SK-N-SH (cell line): ENCODE measurements at regions not wholly inside any gene's neighbourhood (a gene's known extent, or its start where the extent isn't known, plus 50 kb on each side); places are given as distances from the start of the nearest gene placed in this dataset.

ENCODE experiments used
- CTCF ChIA-PET: fragments of 300-600, 350-600 bp; formaldehyde crosslinking; extraction: SDS; loops from one replicate; lab custom pipeline; 2021; lab: Yijun Ruan, JAX
- POLR2A ChIA-PET: fragments of 350-600 bp; sonication (Branson Sonifier 250); formaldehyde crosslinking; extraction: SDS; loops from one replicate; lab custom pipeline; 2020; ENCODE audit warnings: antibody characterized with exemption, inconsistent platforms; lab: Yijun Ruan, JAX
- DNase-seq: peaks from one replicate; pipeline ENCODE4 v3.0.0; 2012
- H2AFZ ChIP-seq: fragments of 200-600 bp; sonication (generic); 2 replicates; pipeline ENCODE4 v1.8.1; 2016; ENCODE audit warnings: antibody characterized with exemption, mild to moderate bottlenecking, low read depth
- H3F3A ChIP-seq: fragments of 200-600 bp; sonication (generic); replicated peaks from 2 replicates; pipeline ENCODE3; 2016; ENCODE audit warnings: antibody characterized with exemption, mild to moderate bottlenecking; ENCODE audit not compliant: insufficient read depth
- H3K27ac ChIP-seq, 2 experiments: fragments of 200-500 bp in 1 of 2; fragments of 200-600 bp in 1 of 2; sonication (Bioruptor generic) in 1 of 2; sonication (generic), shearing (Covaris generic) in 1 of 2; 2 replicates each; pipeline versions ENCODE4 v1.5.1 to v1.6.1; 2014 to 2016; ENCODE audit warnings: low read depth in 2 of 2, inconsistent platforms in 1 of 2, low read length in 1 of 2, mild to moderate bottlenecking in 1 of 2, mixed read lengths in 1 of 2
- H3K27me3 ChIP-seq: fragments of 200-600 bp; sonication (generic), shearing (Covaris generic); 2 replicates; pipeline ENCODE4 v1.6.1; 2016; ENCODE audit warnings: mixed run types; ENCODE audit not compliant: insufficient read depth
- H3K36me3 ChIP-seq, 2 experiments: fragments of 200-500 bp in 1 of 2; fragments of 200-600 bp in 1 of 2; sonication (Bioruptor generic) in 1 of 2; sonication (generic) in 1 of 2; replicated peaks in 1 of 2; 2 replicates each; pipeline versions ENCODE3 to v1.5.1; 2014 to 2016; ENCODE audit warnings: low read length in 1 of 2, mild to moderate bottlenecking in 1 of 2; ENCODE audit not compliant: insufficient read depth in 2 of 2, control insufficient read depth in 1 of 2
- H3K4me1 ChIP-seq, 2 experiments: fragments of 200-500 bp in 1 of 2; fragments of 200-600 bp in 1 of 2; sonication (Bioruptor generic) in 1 of 2; sonication (generic), shearing (Covaris generic) in 1 of 2; 2 replicates each; pipeline versions ENCODE4 v1.5.1 to v1.6.1; 2014 to 2016; ENCODE audit warnings: low read depth in 1 of 2, low read length in 1 of 2, mixed run types in 1 of 2; ENCODE audit not compliant: insufficient read depth in 2 of 2, control insufficient read depth in 1 of 2
- H3K4me2 ChIP-seq: fragments of 200-600 bp; sonication (generic), shearing (Covaris generic); 2 replicates; pipeline ENCODE4 v1.6.1; 2017; ENCODE audit warnings: mixed run types
- H3K4me3 ChIP-seq, 2 experiments: fragments of 200-500 bp in 1 of 2; fragments of 200-600 bp in 1 of 2; sonication (Bioruptor generic) in 1 of 2; sonication (generic), shearing (Covaris generic) in 1 of 2; 2 replicates each; pipeline versions ENCODE4 v1.5.1 to v1.8.1; 2014 to 2016; ENCODE audit warnings: low read depth in 2 of 2, inconsistent platforms in 1 of 2, low read length in 1 of 2, mild to moderate bottlenecking in 1 of 2, mixed read lengths in 1 of 2, moderate library complexity in 1 of 2
- H3K79me2 ChIP-seq: fragments of 200-600 bp; sonication (generic); 2 replicates; pipeline ENCODE4 v1.8.1; 2017; ENCODE audit warnings: mild to moderate bottlenecking; ENCODE audit not compliant: insufficient read depth
- H3K9ac ChIP-seq: fragments of 200-600 bp; sonication (generic); 2 replicates; pipeline ENCODE4 v1.6.1; 2017; ENCODE audit warnings: mixed run types
- H3K9me2 ChIP-seq: fragments of 200-600 bp; sonication (generic); 2 replicates; pipeline ENCODE4 v1.6.1; 2017; ENCODE audit warnings: mixed run types
- H3K9me3 ChIP-seq: fragments of 200-600 bp; sonication (generic); 2 replicates; pipeline ENCODE4 v1.6.1; 2017; ENCODE audit warnings: mixed run types, mild to moderate bottlenecking, moderate library complexity
- H4K20me1 ChIP-seq: fragments of 200-600 bp; sonication (generic); 2 replicates; pipeline ENCODE4 v1.6.1; 2017; ENCODE audit warnings: mild to moderate bottlenecking, mixed run types; ENCODE audit not compliant: insufficient read depth
- CHD2 ChIP-seq: fragments of 150-350 bp; IDR thresholded peaks from 2 replicates; pipeline ENCODE4 v1.6.1; 2018; ENCODE audit warnings: low read length; ENCODE audit not compliant: partially characterized antibody
- EP300 ChIP-seq, 2 experiments: IDR thresholded peaks; 2 replicates each; pipeline versions ENCODE4 v1.4.0 to v1.6.1; 2012; ENCODE audit warnings: borderline replicate concordance in 1 of 2, low read depth in 1 of 2, low read length in 1 of 2
- FOXJ3 ChIP-seq: sonication (generic); formaldehyde crosslinking; IDR thresholded peaks from 2 replicates; pipeline ENCODE4 v1.5.1; 2020; ENCODE audit warnings: mild to moderate bottlenecking, missing genetic modification reagents
- GABPA ChIP-seq: IDR thresholded peaks from 2 replicates; pipeline ENCODE4 v1.4.0; 2012; ENCODE audit warnings: low read depth, mild to moderate bottlenecking
- GATA2 ChIP-seq: sonication (generic); formaldehyde crosslinking; IDR thresholded peaks from 2 replicates; pipeline ENCODE4 v1.5.0; 2020; ENCODE audit warnings: mild to moderate bottlenecking, missing genetic modification reagents
- JUND ChIP-seq: IDR thresholded peaks from 2 replicates; pipeline ENCODE4 v1.4.0; 2012
- MEF2A ChIP-seq: IDR thresholded peaks from 2 replicates; pipeline ENCODE4 v1.4.0; 2012; ENCODE audit warnings: low read depth, borderline replicate concordance
- MXI1 ChIP-seq: IDR thresholded peaks from 2 replicates; pipeline ENCODE4 v1.6.1; 2012; ENCODE audit warnings: mild to moderate bottlenecking, low read depth, low read length, improper control_type of control experiment
- NRF1 ChIP-seq: IDR thresholded peaks from 2 replicates; pipeline ENCODE4 v1.6.1; 2012; ENCODE audit warnings: low read depth, mild to moderate bottlenecking, low read length
- RCOR1 ChIP-seq: fragments of 150-350 bp; IDR thresholded peaks from 2 replicates; pipeline ENCODE4 v1.6.1; 2017; ENCODE audit warnings: antibody characterized with exemption, low read length
- SIN3A ChIP-seq: IDR thresholded peaks from 2 replicates; pipeline ENCODE4 v1.6.1; 2012; ENCODE audit warnings: low read depth, mild to moderate bottlenecking, low read length, moderate library complexity, borderline replicate concordance
- SMC3 ChIP-seq: IDR thresholded peaks from 2 replicates; pipeline ENCODE4 v1.6.1; 2012; ENCODE audit warnings: low read depth, low read length, improper control_type of control experiment
- TCF12 ChIP-seq: IDR thresholded peaks from 2 replicates; pipeline ENCODE4 v1.4.0; 2012
- YY1 ChIP-seq: IDR thresholded peaks from 2 replicates; pipeline ENCODE4 v1.4.0; 2012; ENCODE audit warnings: low read depth, mild to moderate bottlenecking
- WGBS: methylation state at CpG from one replicate; pipeline ENCODE4 v1.1.6; 2017; ENCODE audit warnings: low lambda C conversion rate; 5-methylcytosine and 5-hydroxymethylcytosine counted together
- TF ChIP-seq, protein P1 (sequence below): IDR thresholded peaks from 2 replicates; pipeline ENCODE4 v1.6.1; 2012; ENCODE audit warnings: mild to moderate bottlenecking, low read depth, low read length, moderate library complexity
- TF ChIP-seq, protein P2 (sequence below): IDR thresholded peaks from 2 replicates; pipeline ENCODE4 v1.4.0; 2012; ENCODE audit warnings: low read depth, borderline replicate concordance
- TF ChIP-seq, protein P3 (sequence below): fragments of 200-600 bp; sonication (generic); IDR thresholded peaks from 2 replicates; pipeline ENCODE4 v1.6.1; 2017; ENCODE audit warnings: antibody characterized with exemption, mild to moderate bottlenecking, moderate library complexity

DNA sequence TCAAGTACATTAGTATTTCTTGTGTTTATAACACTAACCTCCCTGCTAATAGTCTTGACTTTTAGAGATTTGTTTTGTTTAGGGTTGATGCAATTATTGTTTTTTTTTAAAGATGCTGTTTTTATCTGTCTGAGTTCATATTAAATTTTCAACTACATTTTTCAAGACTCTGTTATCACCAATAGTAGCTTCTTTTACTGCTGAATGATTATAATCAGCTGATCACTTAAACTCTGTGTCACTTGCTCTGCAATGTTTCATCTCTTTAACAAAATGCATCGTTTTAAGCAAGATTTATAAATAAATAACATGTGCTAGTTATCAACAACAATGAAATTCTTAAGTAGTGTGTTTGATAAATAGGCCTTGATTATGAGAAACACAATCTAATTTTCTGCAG, 920.9 kb upstream of the PCDH20 start:
- no peak overlapping the region for H3K9ac ChIP-seq
- H3K9me2 ChIP-seq, result no peaks in the 10 kb centered on the region; the same call in 1 of the 2 replicates
- H2AFZ ChIP-seq, result no peak overlapping the region
- H3K4me3 ChIP-seq, result no peak overlapping the region
- H3K27ac ChIP-seq, result peak overlapping the region in 1 of 2 experiments; percentile 94; a peak in 2 of 4 replicates
- DNase-seq, result peak; percentile 10
- H4K20me1 ChIP-seq, result no peaks in the 10 kb centered on the region
- H3F3A ChIP-seq, result no peaks in the 10 kb centered on the region
- CTCF ChIA-PET, result interaction anchor here (2.0 kb wide), 1 partner anchor 16 kb away, joined by 5 read pairs; no protein-coding TSS in a partner anchor
- no peaks in the 10 kb centered on the region for H3K9me3 ChIP-seq
- TF ChIP-seq CHD2, result peak; percentile 12
- peak; percentile 65; the same call in 1 of the 2 replicates for TF ChIP-seq GATA2 (CRISPR knock-in tag)
- TF ChIP-seq EP300 (IDR thresholded peaks at IDR 0.05; ENCODE audit: borderline replicate concordance in 1 of 2, low read depth in 1 of 2, low read length in 1 of 2), result peak in 1 of 2 experiments; percentile 84; a peak in 2 of 4 replicates
- TF ChIP-seq, protein P1, sequence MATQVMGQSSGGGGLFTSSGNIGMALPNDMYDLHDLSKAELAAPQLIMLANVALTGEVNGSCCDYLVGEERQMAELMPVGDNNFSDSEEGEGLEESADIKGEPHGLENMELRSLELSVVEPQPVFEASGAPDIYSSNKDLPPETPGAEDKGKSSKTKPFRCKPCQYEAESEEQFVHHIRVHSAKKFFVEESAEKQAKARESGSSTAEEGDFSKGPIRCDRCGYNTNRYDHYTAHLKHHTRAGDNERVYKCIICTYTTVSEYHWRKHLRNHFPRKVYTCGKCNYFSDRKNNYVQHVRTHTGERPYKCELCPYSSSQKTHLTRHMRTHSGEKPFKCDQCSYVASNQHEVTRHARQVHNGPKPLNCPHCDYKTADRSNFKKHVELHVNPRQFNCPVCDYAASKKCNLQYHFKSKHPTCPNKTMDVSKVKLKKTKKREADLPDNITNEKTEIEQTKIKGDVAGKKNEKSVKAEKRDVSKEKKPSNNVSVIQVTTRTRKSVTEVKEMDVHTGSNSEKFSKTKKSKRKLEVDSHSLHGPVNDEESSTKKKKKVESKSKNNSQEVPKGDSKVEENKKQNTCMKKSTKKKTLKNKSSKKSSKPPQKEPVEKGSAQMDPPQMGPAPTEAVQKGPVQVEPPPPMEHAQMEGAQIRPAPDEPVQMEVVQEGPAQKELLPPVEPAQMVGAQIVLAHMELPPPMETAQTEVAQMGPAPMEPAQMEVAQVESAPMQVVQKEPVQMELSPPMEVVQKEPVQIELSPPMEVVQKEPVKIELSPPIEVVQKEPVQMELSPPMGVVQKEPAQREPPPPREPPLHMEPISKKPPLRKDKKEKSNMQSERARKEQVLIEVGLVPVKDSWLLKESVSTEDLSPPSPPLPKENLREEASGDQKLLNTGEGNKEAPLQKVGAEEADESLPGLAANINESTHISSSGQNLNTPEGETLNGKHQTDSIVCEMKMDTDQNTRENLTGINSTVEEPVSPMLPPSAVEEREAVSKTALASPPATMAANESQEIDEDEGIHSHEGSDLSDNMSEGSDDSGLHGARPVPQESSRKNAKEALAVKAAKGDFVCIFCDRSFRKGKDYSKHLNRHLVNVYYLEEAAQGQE, result no peak
- peak; percentile 81 for TF ChIP-seq RCOR1
- TF ChIP-seq TCF12, result 0 out of 2 replicates have a peak, but pooled peaks have one; percentile 16
- H3K4me1 ChIP-seq, result peaks cover 0 to 12% of the 10 kb centered on the region in 2 experiments; a peak in 2 of 4 replicates
- H3K27me3 ChIP-seq, result no peaks in the 10 kb centered on the region
- no peaks in the 10 kb centered on the region for H3K36me3 ChIP-seq
- no peak overlapping the region for H3K4me2 ChIP-seq
- H3K79me2 ChIP-seq, result no peaks in the 10 kb centered on the region
- POLR2A ChIA-PET, result no interaction called here
- WGBS, result 0% methylated on average over 1 of the region's 1 CpG

DNA sequence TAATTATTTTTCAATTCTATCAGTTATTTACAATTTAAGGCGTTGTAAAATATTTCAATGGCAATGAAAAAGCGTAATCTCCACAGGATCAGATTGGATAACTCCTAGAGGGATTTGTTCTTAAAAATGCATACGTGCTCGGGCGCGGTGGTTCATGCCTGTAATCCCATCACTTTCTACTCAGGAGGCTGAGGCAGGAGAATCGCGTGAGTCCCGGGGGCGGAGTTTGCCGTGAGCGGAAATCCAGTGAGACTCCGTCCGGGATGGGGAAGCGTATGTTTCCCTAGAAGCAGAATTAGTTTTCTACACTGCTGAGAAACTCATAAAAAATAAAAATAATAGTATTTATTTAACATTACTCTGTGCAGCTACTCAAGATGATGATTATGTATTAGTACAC, 917.8 kb upstream of the PCDH20 start:
- H2AFZ ChIP-seq, result no peak overlapping the region
- TF ChIP-seq SMC3 (no peak), YY1 (no peak), FOXJ3 (CRISPR knock-in tag) (no peak), CHD2 (no peak), SIN3A (no peak), MXI1 (no peak), JUND (no peak), MEF2A (no peak), GABPA (no peak), NRF1 (no peak)
- TF ChIP-seq, protein P2, sequence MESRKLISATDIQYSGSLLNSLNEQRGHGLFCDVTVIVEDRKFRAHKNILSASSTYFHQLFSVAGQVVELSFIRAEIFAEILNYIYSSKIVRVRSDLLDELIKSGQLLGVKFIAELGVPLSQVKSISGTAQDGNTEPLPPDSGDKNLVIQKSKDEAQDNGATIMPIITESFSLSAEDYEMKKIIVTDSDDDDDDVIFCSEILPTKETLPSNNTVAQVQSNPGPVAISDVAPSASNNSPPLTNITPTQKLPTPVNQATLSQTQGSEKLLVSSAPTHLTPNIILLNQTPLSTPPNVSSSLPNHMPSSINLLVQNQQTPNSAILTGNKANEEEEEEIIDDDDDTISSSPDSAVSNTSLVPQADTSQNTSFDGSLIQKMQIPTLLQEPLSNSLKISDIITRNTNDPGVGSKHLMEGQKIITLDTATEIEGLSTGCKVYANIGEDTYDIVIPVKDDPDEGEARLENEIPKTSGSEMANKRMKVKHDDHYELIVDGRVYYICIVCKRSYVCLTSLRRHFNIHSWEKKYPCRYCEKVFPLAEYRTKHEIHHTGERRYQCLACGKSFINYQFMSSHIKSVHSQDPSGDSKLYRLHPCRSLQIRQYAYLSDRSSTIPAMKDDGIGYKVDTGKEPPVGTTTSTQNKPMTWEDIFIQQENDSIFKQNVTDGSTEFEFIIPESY, result no peak
- TF ChIP-seq, protein P1, result no peak
- TF ChIP-seq, protein P3, sequence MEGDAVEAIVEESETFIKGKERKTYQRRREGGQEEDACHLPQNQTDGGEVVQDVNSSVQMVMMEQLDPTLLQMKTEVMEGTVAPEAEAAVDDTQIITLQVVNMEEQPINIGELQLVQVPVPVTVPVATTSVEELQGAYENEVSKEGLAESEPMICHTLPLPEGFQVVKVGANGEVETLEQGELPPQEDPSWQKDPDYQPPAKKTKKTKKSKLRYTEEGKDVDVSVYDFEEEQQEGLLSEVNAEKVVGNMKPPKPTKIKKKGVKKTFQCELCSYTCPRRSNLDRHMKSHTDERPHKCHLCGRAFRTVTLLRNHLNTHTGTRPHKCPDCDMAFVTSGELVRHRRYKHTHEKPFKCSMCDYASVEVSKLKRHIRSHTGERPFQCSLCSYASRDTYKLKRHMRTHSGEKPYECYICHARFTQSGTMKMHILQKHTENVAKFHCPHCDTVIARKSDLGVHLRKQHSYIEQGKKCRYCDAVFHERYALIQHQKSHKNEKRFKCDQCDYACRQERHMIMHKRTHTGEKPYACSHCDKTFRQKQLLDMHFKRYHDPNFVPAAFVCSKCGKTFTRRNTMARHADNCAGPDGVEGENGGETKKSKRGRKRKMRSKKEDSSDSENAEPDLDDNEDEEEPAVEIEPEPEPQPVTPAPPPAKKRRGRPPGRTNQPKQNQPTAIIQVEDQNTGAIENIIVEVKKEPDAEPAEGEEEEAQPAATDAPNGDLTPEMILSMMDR, result no peak
- no peaks in the 10 kb centered on the region for H3K27me3 ChIP-seq
- ChIA-PET CTCF (no interaction called here), POLR2A (no interaction called here)
- no peaks in the 10 kb centered on the region for H3K9me3 ChIP-seq
- H3K36me3 ChIP-seq, result no peaks in the 10 kb centered on the region
- no peak for DNase-seq
- H3K79me2 ChIP-seq, result no peaks in the 10 kb centered on the region
- H3K9ac ChIP-seq, result no peak overlapping the region
- no peaks in the 10 kb centered on the region; the same call in 1 of the 2 replicates for H3K9me2 ChIP-seq
- no peaks in the 10 kb centered on the region for H4K20me1 ChIP-seq
- H3F3A ChIP-seq, result no peaks in the 10 kb centered on the region
- whole genome bisulfite sequencing, result 92% methylated on average over 15 of the region's 15 CpGs
- no peak overlapping the region for H3K27ac ChIP-seq
- no peak overlapping the region for H3K4me2 ChIP-seq
- H3K4me3 ChIP-seq, result no peak overlapping the region
- H3K4me1 ChIP-seq, result peaks cover 0 to 12% of the 10 kb centered on the region in 2 experiments; a peak in 2 of 4 replicates
